Panc1 (cell line): ENCODE measurements at regions not wholly inside any gene's neighbourhood (a gene's known extent, or its start where the extent isn't known, plus 50 kb on each side); places are given as distances from the start of the nearest gene placed in this dataset.

Experiments used
- ATAC-seq: fragments of 200-7000 bp; cut with Tn5 transposase; 2 replicates; pipeline ENCODE4 v1.9.1; 2020; ENCODE audit warnings: mild to moderate bottlenecking, moderate library complexity
- BruUV-seq: library from RNA; stranded (reverse); fragments of 400-500 nt; replicated peaks from 2 replicates; lab custom pipeline; 2021; lab: Mats Ljungman, UMichigan
- CTCF ChIA-PET: fragments of 300-600 bp; sonication (Branson Sonifier 250); formaldehyde crosslinking; loops from one replicate; lab custom pipeline; 2022; ENCODE audit warnings: antibody characterized with exemption; lab: Charles Lee
- POLR2A ChIA-PET: fragments of 300-600 bp; sonication (Branson Sonifier 250); formaldehyde crosslinking; loops from one replicate; lab custom pipeline; 2022; ENCODE audit warnings: antibody characterized with exemption; lab: Charles Lee
- DNase-seq: peaks from one replicate; pipeline ENCODE4 v3.0.0-alpha.2; 2010; ENCODE audit warnings: low read depth, low spot score
- H3K27ac ChIP-seq: 2 replicates; pipeline ENCODE4 v1.5.1; 2011; ENCODE audit warnings: mild to moderate bottlenecking, low read length, inconsistent platforms
- H3K27me3 ChIP-seq: fragments of 200-500 bp; sonication (Bioruptor generic); 2 replicates; pipeline ENCODE4 v1.6.0; 2014; ENCODE audit warnings: low read length, inconsistent platforms; ENCODE audit not compliant: control insufficient read depth, insufficient read depth
- H3K36me3 ChIP-seq: fragments of 200-500 bp; sonication (Bioruptor generic); 2 replicates; pipeline ENCODE4 v1.5.1; 2014; ENCODE audit warnings: inconsistent platforms, mild to moderate bottlenecking, low read length, moderate library complexity; ENCODE audit not compliant: control insufficient read depth, insufficient read depth
- H3K4me1 ChIP-seq: 2 replicates; pipeline ENCODE4 v1.5.1; 2011; ENCODE audit warnings: inconsistent platforms, mild to moderate bottlenecking, low read length, moderate library complexity; ENCODE audit not compliant: control insufficient read depth, insufficient read depth
- H3K4me3 ChIP-seq, 2 experiments: 2 replicates each; pipeline ENCODE4 v1.5.1; 2011 to 2012; ENCODE audit warnings: low read depth in 2 of 2, low read length in 2 of 2, mild to moderate bottlenecking in 2 of 2, inconsistent platforms in 1 of 2, moderate library complexity in 1 of 2
- H3K9me3 ChIP-seq: fragments of 200-500 bp; sonication (Bioruptor generic); 2 replicates; pipeline ENCODE4 v1.5.1; 2014; ENCODE audit warnings: low read depth, mild to moderate bottlenecking, inconsistent platforms, low read length, moderate library complexity; ENCODE audit not compliant: control insufficient read depth, insufficient read depth
- POLR2AphosphoS5 ChIP-seq: IDR thresholded peaks from 2 replicates; pipeline ENCODE4 v1.6.1; 2012; ENCODE audit warnings: mild to moderate bottlenecking, low read depth, low read length, moderate library complexity
- SIN3A ChIP-seq: IDR thresholded peaks from 2 replicates; pipeline ENCODE4 v1.6.1; 2012; ENCODE audit warnings: low read depth, mild to moderate bottlenecking, low read length, moderate library complexity, borderline replicate concordance; ENCODE audit not compliant: insufficient read depth
- TCF7L2 ChIP-seq: IDR thresholded peaks from 2 replicates; pipeline ENCODE4 v1.6.1; 2011; ENCODE audit warnings: mild to moderate bottlenecking, low read depth, low read length, inconsistent platforms
- in situ Hi-C: cut with HindIII; loops from 2 replicates; pipeline ENCODE4 v1.10.0; 2016; ENCODE audit warnings: low sequenced_read_pairs, low pct_unique_long_range_greater_than_20kb
- intact Hi-C: fragments of 100-400 bp; cut with micrococcal nuclease; formaldehyde crosslinking; loops from one replicate; pipeline ENCODE4 v1.10.0; 2022; ENCODE audit not compliant: unreplicated experiment
- TF ChIP-seq, protein P1 (sequence below), 2 experiments: IDR thresholded peaks; 2 replicates each; pipeline ENCODE4 v1.6.1; 2011 to 2012; ENCODE audit warnings: low read depth in 2 of 2, control low read depth in 1 of 2, low read length in 1 of 2, mild to moderate bottlenecking in 1 of 2, moderate library complexity in 1 of 2; ENCODE audit not compliant: insufficient read depth in 1 of 2
- TF ChIP-seq, protein P2 (sequence below): fragments of 450-650 bp; IDR thresholded peaks from 2 replicates; pipeline ENCODE4 v1.5.1; 2017; ENCODE audit warnings: mild to moderate bottlenecking

DNA sequence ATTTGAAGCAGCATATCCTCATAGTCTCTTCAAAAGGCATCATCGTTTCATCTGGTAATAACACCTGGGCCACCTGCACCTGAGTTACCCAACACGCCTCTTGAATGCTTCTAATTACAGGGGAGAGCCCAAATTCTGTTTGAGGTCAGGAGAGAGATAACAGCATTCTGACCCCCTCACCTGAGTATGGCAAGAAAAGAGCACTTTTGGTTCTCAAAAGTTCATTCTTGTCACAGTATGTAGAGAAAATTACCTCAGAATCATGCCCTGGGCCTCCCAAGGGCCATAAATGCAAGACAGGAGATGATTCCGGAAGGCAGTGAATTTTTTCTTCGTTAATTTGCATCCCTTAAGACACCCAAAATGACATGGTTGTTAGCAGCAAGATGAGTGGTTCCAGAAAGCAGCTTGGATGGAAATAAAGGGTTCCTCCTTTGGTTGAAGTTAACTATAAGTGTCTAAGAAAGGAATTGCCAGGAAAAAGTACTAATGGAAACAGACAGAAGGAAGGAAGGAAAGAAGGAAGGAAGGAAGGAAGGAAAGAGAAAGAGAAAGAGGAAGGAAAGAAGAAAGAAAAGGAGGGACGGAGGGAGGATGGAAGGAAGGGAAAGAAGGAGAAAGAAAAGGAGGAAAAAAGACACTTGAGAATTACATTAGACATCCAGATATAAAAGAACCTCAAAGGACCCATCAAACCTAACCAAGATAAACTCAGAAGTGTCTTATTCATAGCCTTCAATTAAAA, 228.4 kb upstream of the RHOBTB1 start:
- intact Hi-C loops, result no loop called here
- no peak for DNase-seq
- TF ChIP-seq TCF7L2 (no peak), SIN3A (no peak)
- TF ChIP-seq, protein P1, sequence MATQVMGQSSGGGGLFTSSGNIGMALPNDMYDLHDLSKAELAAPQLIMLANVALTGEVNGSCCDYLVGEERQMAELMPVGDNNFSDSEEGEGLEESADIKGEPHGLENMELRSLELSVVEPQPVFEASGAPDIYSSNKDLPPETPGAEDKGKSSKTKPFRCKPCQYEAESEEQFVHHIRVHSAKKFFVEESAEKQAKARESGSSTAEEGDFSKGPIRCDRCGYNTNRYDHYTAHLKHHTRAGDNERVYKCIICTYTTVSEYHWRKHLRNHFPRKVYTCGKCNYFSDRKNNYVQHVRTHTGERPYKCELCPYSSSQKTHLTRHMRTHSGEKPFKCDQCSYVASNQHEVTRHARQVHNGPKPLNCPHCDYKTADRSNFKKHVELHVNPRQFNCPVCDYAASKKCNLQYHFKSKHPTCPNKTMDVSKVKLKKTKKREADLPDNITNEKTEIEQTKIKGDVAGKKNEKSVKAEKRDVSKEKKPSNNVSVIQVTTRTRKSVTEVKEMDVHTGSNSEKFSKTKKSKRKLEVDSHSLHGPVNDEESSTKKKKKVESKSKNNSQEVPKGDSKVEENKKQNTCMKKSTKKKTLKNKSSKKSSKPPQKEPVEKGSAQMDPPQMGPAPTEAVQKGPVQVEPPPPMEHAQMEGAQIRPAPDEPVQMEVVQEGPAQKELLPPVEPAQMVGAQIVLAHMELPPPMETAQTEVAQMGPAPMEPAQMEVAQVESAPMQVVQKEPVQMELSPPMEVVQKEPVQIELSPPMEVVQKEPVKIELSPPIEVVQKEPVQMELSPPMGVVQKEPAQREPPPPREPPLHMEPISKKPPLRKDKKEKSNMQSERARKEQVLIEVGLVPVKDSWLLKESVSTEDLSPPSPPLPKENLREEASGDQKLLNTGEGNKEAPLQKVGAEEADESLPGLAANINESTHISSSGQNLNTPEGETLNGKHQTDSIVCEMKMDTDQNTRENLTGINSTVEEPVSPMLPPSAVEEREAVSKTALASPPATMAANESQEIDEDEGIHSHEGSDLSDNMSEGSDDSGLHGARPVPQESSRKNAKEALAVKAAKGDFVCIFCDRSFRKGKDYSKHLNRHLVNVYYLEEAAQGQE (IDR thresholded peaks at IDR 0.05; ENCODE audit: insufficient read depth in 1 of 2, low read depth in 2 of 2, low read length in 1 of 2), result no peak
- TF ChIP-seq, protein P2, sequence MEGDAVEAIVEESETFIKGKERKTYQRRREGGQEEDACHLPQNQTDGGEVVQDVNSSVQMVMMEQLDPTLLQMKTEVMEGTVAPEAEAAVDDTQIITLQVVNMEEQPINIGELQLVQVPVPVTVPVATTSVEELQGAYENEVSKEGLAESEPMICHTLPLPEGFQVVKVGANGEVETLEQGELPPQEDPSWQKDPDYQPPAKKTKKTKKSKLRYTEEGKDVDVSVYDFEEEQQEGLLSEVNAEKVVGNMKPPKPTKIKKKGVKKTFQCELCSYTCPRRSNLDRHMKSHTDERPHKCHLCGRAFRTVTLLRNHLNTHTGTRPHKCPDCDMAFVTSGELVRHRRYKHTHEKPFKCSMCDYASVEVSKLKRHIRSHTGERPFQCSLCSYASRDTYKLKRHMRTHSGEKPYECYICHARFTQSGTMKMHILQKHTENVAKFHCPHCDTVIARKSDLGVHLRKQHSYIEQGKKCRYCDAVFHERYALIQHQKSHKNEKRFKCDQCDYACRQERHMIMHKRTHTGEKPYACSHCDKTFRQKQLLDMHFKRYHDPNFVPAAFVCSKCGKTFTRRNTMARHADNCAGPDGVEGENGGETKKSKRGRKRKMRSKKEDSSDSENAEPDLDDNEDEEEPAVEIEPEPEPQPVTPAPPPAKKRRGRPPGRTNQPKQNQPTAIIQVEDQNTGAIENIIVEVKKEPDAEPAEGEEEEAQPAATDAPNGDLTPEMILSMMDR, result no peak
- no TSS peak for BruUV-seq
- Histone ChIP-seq H3K27me3 (no peaks in the 10 kb centered on the region), H3K27ac (no peak overlapping the region), H3K4me1 (no peaks in the 10 kb centered on the region), H3K4me3 (no peak overlapping the region), H3K36me3 (no peaks in the 10 kb centered on the region), H3K9me3 (no peaks in the 10 kb centered on the region)
- no peak for ATAC-seq
- CTCF ChIA-PET, result no interaction called here
- POLR2A ChIA-PET, result no interaction called here
- in situ Hi-C loops, result no loop called here

DNA sequence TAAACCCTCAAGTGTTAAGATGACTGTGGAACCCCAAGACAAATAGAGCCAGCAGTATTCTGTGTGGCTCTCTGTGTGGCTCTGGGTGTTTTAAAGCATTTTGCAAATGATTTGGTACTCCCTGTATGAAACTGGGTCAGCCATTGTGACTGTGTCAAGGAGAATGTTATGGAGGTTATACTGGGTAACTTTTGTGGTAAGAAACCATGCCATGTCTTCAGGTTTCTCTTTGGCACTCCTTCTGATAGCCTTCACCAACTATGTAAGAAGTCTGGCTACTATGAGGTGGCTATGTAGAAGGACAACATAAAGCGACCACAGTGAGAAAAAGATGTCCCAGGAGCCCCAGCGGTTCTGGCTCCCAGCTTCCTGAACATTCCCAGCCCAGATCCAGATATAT, 226.6 kb upstream of the RHOBTB1 start:
- H3K27ac ChIP-seq, result no peak overlapping the region
- in situ Hi-C loops, result no loop called here
- H3K9me3 ChIP-seq, result no peaks in the 10 kb centered on the region
- TF ChIP-seq, protein P1 (IDR thresholded peaks at IDR 0.05; ENCODE audit: insufficient read depth in 1 of 2, low read depth in 2 of 2, low read length in 1 of 2), result no peak
- TF ChIP-seq POLR2AphosphoS5, result no peak
- H3K36me3 ChIP-seq, result no peaks in the 10 kb centered on the region
- ATAC-seq (no peak), DNase-seq (no peak)
- intact Hi-C loops, result no loop called here
- no peaks in the 10 kb centered on the region for H3K4me1 ChIP-seq
- CTCF ChIA-PET, result no interaction called here
- POLR2A ChIA-PET, result no interaction called here
- no TSS peak for BruUV-seq
- H3K4me3 ChIP-seq, result no peak overlapping the region
- H3K27me3 ChIP-seq, result no peaks in the 10 kb centered on the region
